Choroid plexus epithelial cell (primary cell): ENCODE measurements at regions not wholly inside any gene's neighbourhood (a gene's known extent, or its start where the extent isn't known, plus 50 kb on each side); places are given as distances from the start of the nearest gene placed in this dataset.

Source experiments
- DNase-seq: peaks from one replicate; pipeline ENCODE4 v3.0.0-alpha.2; 2010; ENCODE audit warnings: low read depth
- H3K4me3 ChIP-seq: 2 replicates; pipeline ENCODE4 v1.5.1; 2011; ENCODE audit warnings: low read depth, mild to moderate bottlenecking, control low read depth, low read length, moderate library complexity
- CTCF ChIP-seq: conservative IDR thresholded peaks from 2 replicates; pipeline ENCODE4 v1.5.1; 2011; ENCODE audit warnings: low read depth, mild to moderate bottlenecking, control low read depth, inconsistent platforms, low read length, moderate library complexity

- TF ChIP-seq CTCF = no peak
- no peak overlapping the region for H3K4me3 ChIP-seq
- DNase-seq = no peak
Measured at GRCh38 chr4:151967074-151967473, 206.3 kb upstream of the GATB start.

GRCh38 chr4:151962138-151962823 is 201.5 kb upstream of the GATB start:
- TF ChIP-seq CTCF = no peak
- DNase-seq = no peak
- H3K4me3 ChIP-seq = no peak overlapping the region

- no peak for TF ChIP-seq CTCF
- no peak overlapping the region for H3K4me3 ChIP-seq
- no peak for DNase-seq
Measured at GRCh38 chr4:151961456-151961855, 200.6 kb upstream of the GATB start.

DNA sequence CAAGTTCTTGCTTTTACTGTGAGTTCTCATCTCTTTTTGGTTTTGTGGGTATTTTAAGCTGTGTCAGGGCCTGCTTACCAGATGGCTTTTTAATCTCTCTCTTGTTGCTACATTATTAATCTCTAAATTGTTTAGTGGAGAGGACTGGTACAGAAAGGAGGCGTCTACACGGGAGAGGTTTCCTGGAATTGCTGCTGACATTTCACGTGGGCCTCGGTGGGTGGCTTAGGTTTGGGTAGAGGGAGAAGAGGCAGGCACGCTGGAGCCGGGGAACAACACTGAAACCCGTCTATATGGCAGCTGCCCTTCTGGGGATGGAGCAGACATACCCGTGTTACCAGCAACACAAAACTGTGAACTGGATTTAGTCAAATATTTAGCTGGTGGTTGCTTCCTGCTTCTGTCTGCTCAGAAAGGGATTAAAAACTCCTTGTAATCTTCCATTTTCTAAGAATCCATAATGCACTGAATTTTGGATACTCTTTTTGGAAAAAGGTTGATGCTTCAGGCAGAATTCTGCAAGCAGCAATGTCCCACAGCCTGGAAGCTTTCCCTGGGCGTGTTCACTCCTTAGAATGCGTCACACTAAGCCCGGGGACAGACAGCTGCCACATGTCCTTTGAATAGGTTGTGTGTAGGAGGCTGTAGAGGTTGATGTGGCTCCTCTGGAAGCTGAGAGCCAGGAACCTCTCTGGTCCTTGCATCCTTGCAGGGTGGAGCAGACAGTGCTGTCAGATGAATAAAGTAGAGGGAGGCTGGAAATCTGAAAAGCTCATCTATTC is 199.8 kb upstream of the GATB start:
- no peak overlapping the region for H3K4me3 ChIP-seq
- DNase-seq = no peak
- TF ChIP-seq CTCF = no peak

DNA sequence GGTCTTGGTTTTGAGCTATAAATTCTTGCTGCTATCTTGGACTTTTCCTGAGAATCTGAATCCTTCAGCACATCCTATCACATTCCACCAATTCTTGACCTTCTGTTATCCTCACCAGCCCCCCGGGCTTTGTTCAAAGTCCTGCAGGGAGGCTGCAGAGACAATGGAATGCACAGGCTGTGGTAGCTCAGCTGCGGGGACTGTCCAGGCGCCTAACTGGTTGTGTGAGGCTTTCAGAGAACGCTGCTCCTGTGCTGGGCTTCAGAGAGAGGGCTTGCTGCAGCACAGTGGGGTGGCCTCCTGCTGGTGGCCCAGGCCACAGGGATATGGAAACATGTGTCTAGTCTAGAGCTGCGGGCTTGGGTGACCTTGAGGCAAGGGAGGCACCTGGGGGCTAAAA is 196.3 kb upstream of the GATB start:
- peak; percentile 28 for DNase-seq
- H3K4me3 ChIP-seq = no peak overlapping the region
- TF ChIP-seq CTCF = peak; percentile 21

DNA sequence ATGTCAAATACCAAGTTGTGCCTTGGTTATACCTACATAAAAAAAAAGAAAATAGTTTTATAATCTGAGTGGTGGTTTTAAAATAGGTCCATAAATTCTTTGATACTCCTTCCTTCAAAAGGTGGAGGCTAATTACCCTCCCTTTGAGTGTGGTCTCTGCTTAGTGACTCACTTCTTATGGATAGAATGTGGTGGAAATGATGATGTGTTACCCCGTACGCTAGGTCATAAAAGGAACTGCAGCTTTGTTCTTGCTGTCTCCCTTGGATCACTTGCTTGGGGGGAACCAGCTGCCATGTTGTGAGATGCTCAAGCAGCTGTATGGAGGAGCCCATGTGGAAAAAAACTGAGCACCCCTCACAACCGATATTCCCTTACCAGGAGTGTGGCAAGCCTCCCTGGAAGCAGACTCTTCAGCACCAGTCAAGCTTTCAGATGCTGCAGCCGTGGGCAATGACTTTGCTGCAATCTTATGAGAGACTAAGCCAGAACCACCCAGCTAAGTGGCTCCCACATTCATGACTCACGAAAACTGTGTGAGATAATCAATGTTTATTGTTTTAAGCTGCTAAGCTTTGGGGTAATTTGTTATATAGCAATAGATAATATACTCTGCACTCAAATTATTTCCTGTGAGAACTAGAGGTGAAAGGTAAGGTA is 195.0 kb upstream of the GATB start:
- no peak for TF ChIP-seq CTCF
- peak; percentile 14 for DNase-seq
- no peak overlapping the region for H3K4me3 ChIP-seq
